Osteoblast (primary cell): ENCODE measurements at regions not wholly inside any gene's neighbourhood (a gene's known extent, or its start where the extent isn't known, plus 50 kb on each side); places are given as distances from the start of the nearest gene placed in this dataset.

Experiments used
- DNase-seq: peaks from one replicate; pipeline ENCODE4 v3.0.0; 2011; ENCODE audit warnings: low spot score, mixed read lengths; ENCODE audit not compliant: insufficient read length; ENCODE audit errors: missing footprints
- H2AFZ ChIP-seq: 2 replicates; pipeline ENCODE4 v1.6.0; 2011; ENCODE audit warnings: mild to moderate bottlenecking, low read length
- H3K27ac ChIP-seq: 2 replicates; pipeline ENCODE4 v1.5.1; 2011; ENCODE audit warnings: mild to moderate bottlenecking, low read depth, low read length, moderate library complexity
- H3K27me3 ChIP-seq: 2 replicates; pipeline ENCODE4 v1.6.0; 2012; ENCODE audit warnings: mild to moderate bottlenecking, control low read depth, inconsistent platforms, low read length, moderate library complexity; ENCODE audit not compliant: insufficient read depth
- H3K36me3 ChIP-seq: 2 replicates; pipeline ENCODE4 v1.5.1; 2011; ENCODE audit warnings: mild to moderate bottlenecking, low read length, control low read depth, moderate library complexity; ENCODE audit not compliant: insufficient read depth
- H3K4me1 ChIP-seq: 2 replicates; pipeline ENCODE4 v1.5.1; 2011; ENCODE audit warnings: mild to moderate bottlenecking, low read length, control low read depth, moderate library complexity; ENCODE audit not compliant: insufficient read depth
- H3K4me2 ChIP-seq: 2 replicates; pipeline ENCODE4 v1.6.0; 2011; ENCODE audit warnings: mild to moderate bottlenecking, low read length; ENCODE audit not compliant: insufficient read depth
- H3K4me3 ChIP-seq: fragments of 200-600 bp; sonication (generic); 3 replicates; pipeline ENCODE4 v1.5.1; 2012; ENCODE audit warnings: mild to moderate bottlenecking, low read length, inconsistent platforms; ENCODE audit not compliant: insufficient read depth
- H3K79me2 ChIP-seq: 2 replicates; pipeline ENCODE4 v1.6.0; 2012; ENCODE audit warnings: mild to moderate bottlenecking, low read length, control low read depth, inconsistent platforms; ENCODE audit not compliant: insufficient read depth
- H3K9me3 ChIP-seq: 2 replicates; pipeline ENCODE4 v1.5.1; 2011; ENCODE audit warnings: low read depth, low read length, control low read depth
- H4K20me1 ChIP-seq: 2 replicates; pipeline ENCODE4 v1.6.0; 2012; ENCODE audit warnings: mild to moderate bottlenecking, low read length, control low read depth; ENCODE audit not compliant: insufficient read depth
- TF ChIP-seq, protein P1 (sequence below): IDR thresholded peaks from 2 replicates; pipeline ENCODE4 v1.5.1; 2011; ENCODE audit warnings: mild to moderate bottlenecking, low read depth, low read length, moderate library complexity; ENCODE audit errors: extremely low read depth

DNA sequence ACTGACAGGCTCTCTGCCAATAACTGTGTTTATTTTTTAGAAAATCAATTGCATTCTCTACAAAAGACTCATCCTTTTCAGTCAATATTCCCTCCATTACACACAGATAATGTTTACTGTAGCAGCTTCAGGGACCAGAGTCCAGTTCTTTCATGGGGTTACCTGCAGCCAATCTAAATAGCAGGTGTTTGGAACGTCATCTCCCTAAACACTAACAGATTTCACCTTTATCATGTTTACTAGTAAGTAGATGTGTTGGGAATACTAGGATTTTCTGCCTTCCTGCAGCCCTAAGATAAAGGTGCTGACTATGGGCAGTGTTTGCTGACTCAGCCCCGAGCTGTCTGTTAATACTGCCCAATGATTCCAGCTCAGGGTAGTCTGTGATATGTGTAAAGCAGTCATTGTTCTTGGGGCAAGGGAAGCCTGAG is 447.0 kb downstream of the KIF4B start:
- no peak overlapping the region for H3K4me3 ChIP-seq
- TF ChIP-seq, protein P1, sequence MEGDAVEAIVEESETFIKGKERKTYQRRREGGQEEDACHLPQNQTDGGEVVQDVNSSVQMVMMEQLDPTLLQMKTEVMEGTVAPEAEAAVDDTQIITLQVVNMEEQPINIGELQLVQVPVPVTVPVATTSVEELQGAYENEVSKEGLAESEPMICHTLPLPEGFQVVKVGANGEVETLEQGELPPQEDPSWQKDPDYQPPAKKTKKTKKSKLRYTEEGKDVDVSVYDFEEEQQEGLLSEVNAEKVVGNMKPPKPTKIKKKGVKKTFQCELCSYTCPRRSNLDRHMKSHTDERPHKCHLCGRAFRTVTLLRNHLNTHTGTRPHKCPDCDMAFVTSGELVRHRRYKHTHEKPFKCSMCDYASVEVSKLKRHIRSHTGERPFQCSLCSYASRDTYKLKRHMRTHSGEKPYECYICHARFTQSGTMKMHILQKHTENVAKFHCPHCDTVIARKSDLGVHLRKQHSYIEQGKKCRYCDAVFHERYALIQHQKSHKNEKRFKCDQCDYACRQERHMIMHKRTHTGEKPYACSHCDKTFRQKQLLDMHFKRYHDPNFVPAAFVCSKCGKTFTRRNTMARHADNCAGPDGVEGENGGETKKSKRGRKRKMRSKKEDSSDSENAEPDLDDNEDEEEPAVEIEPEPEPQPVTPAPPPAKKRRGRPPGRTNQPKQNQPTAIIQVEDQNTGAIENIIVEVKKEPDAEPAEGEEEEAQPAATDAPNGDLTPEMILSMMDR: no peak
- H4K20me1 ChIP-seq: no peaks in the 10 kb centered on the region
- no peaks in the 10 kb centered on the region for H3K9me3 ChIP-seq
- H2AFZ ChIP-seq: no peak overlapping the region
- H3K27me3 ChIP-seq: no peaks in the 10 kb centered on the region
- no peak overlapping the region for H3K27ac ChIP-seq
- H3K4me1 ChIP-seq: no peaks in the 10 kb centered on the region
- H3K4me2 ChIP-seq: no peak overlapping the region
- H3K36me3 ChIP-seq: no peaks in the 10 kb centered on the region
- no peak for DNase-seq
- H3K79me2 ChIP-seq: no peaks in the 10 kb centered on the region

DNA sequence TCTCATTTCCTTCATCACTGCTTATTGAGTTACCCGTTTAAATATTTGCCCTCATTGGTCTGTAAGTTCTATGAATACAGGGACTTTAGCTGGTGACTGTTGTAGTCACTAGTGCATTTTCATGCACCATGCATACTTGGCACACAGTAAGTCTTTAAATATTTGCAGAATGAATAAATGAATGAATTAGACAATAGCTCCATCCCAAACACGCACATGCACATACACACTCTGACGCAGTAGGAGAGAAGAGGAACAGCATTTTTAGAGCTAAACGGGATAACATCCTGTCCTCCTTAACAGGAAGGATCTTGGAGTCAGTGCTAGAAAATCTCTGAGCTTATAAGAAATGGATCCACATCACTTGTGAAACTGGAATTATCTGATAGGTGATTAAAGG is 447.7 kb downstream of the KIF4B start:
- Histone ChIP-seq H2AFZ (no peak overlapping the region), H3K4me1 (no peaks in the 10 kb centered on the region), H4K20me1 (no peaks in the 10 kb centered on the region), H3K36me3 (no peaks in the 10 kb centered on the region), H3K4me3 (no peak overlapping the region), H3K27me3 (no peaks in the 10 kb centered on the region), H3K27ac (no peak overlapping the region), H3K4me2 (no peak overlapping the region), H3K9me3 (no peaks in the 10 kb centered on the region), H3K79me2 (no peaks in the 10 kb centered on the region)
- TF ChIP-seq, protein P1: no peak
- peak; percentile 32 for DNase-seq

DNA sequence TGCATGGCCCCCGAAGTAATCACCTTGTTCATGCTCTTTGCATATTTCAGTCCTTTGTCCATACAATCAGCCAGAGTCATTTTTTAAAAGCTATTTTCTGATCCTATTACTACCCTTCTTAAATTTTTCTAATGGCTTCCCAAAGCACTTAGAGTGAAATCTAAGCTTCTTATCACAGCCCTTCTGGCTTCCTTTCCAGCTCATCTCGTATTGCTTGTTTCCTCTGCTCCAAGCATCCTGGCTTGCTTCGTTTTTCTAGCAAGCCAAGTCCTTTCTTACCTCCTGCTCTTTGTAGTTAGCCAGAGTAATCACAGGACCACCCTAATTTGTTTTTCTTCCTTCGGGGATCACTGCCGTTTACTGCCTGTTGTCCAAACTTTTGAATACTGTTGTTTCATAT is 453.3 kb downstream of the KIF4B start:
- Histone ChIP-seq H3K27me3 (no peaks in the 10 kb centered on the region), H2AFZ (no peak overlapping the region), H3K36me3 (no peaks in the 10 kb centered on the region), H4K20me1 (no peaks in the 10 kb centered on the region), H3K9me3 (no peaks in the 10 kb centered on the region), H3K27ac (no peak overlapping the region), H3K4me1 (no peaks in the 10 kb centered on the region), H3K4me3 (no peak overlapping the region), H3K4me2 (no peak overlapping the region), H3K79me2 (no peaks in the 10 kb centered on the region)
- no peak for DNase-seq
- TF ChIP-seq, protein P1: no peak

DNA sequence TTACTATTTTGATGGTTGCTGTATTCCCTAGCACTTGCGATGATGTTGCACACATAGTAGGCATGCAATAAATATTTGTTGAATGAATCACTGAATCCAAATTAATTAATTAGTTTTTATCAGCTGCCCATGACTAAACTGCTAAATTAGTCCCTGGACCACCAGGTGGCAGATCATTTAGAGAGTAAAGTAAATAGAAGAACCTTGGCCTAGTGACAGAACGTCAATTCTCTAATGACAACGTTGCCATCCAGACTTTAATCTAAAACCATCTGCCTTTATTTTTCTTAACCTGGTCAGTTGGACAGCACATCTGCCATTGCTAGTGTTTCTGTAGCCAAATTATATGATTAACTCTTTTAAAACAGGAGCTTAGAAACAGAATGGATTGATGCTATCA is 457.5 kb downstream of the KIF4B start:
- H3K27me3 ChIP-seq: no peaks in the 10 kb centered on the region
- H3K36me3 ChIP-seq: no peaks in the 10 kb centered on the region
- H3K27ac ChIP-seq: no peak overlapping the region
- no peak for DNase-seq
- H4K20me1 ChIP-seq: no peaks in the 10 kb centered on the region
- H3K9me3 ChIP-seq: peaks cover 4% of the 10 kb centered on the region
- H3K4me2 ChIP-seq: no peak overlapping the region
- H3K79me2 ChIP-seq: no peaks in the 10 kb centered on the region
- TF ChIP-seq, protein P1: no peak
- H3K4me3 ChIP-seq: no peak overlapping the region
- no peak overlapping the region for H2AFZ ChIP-seq
- no peaks in the 10 kb centered on the region for H3K4me1 ChIP-seq
